GM18511 (cell line): ENCODE measurements at regions not wholly inside any gene's neighbourhood (a gene's known extent, or its start where the extent isn't known, plus 50 kb on each side); places are given as distances from the start of the nearest gene placed in this dataset.

Source experiments
- ATAC-seq: cut with Tn5 transposase; IDR thresholded peaks from one replicate; pipeline ENCODE4 v1.9.1; 2021; ENCODE audit warnings: mild to moderate bottlenecking, moderate library complexity; ENCODE audit not compliant: unreplicated experiment

DNA sequence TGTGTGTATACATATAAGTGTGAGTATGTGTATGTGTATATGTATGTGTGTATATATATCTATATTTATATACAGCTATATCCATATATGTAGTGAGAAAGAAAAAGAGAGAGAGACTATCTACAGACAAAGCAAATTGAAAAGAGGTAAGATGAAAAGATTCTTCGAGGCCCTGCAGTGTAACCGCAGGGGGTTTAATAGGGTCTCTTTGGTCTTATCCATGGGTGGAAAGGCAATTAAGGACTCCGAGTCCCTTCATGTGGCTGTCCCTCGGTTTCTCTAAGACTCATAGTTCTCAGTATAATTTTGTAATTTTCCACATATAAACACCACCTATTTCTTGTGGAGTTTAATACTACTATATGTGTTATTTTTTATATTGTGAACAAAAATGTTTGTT, 50.6 kb upstream of the JAZF1 start:
- no peak for ATAC-seq

DNA sequence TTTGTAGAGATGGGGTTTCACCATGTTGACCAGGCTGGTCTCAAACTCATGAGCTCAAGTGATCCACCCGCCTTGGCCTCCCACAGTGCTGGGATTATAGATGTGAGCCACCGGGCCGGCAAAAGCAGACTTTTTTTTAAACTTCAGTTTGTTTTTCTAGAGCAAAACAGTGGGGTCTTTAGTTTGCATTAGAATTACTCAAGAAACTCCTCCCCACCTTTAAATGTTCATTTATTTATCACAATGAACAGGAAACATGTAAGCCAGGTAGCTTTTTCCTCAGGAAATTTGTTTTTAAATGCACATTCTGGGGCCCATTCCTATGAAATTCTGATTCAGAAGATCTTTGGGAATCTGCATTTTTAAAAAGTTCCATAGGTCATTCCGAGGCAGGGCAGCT, 56.0 kb upstream of the JAZF1 start:
- ATAC-seq = no peak

DNA sequence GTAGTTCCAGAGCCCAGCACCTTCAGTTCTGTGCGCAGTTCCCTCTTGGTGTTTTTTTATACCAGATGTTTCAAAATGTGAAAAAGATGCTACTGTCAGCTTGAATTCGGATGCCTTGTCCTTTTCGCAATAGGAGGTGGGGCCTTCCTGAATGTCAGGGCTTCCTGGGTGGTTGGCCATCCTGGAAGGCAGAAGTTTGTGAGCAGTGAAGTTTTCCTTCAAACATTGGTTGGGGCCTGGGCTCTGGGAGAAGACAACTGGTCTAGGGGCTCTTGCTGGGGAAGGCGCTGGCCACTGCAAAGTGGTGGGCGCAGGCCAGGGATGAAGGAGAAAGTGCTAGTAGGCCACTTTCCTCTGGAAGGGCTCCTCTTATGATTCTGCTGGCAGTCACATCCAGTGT, 56.8 kb upstream of the JAZF1 start:
- no peak for ATAC-seq

DNA sequence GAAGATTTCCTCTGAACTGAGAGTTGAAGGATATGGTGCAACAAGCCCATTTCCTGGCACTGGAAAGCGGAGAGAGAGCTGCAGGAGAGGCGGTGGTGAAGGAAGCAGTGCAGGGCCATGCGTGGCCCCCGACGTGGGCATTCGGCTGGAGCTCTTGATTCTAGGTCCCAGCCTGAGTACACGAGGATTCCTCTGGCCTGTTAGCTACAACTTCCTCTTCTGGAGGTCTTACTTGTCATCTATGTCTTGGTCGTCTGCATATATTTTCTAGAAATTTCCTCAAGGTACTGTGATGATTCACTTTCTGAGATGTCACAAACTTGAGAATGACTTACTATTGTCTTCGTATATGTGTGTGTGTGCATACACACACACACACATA, 59.2 kb upstream of the JAZF1 start:
- ATAC-seq = no peak

DNA sequence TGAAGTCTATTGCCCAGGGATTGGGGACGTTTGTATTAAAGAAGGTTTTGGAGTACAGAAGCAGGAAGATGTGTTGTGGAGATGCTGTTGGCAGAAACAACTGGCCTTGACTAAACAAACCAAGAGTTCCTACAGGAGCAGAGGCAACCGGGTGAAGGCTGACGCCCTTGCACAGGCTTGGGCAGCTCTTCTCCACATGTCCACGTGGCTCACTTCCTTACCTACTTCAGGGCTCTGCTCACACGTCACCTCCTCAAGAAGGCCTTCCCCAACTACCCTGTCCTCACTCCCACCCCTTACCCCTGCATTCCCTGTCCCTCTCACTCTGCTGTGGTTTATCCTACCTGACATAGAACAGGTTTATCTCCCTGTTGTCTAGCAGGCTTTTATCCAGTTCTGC, 59.9 kb upstream of the JAZF1 start:
- ATAC-seq = no peak

DNA sequence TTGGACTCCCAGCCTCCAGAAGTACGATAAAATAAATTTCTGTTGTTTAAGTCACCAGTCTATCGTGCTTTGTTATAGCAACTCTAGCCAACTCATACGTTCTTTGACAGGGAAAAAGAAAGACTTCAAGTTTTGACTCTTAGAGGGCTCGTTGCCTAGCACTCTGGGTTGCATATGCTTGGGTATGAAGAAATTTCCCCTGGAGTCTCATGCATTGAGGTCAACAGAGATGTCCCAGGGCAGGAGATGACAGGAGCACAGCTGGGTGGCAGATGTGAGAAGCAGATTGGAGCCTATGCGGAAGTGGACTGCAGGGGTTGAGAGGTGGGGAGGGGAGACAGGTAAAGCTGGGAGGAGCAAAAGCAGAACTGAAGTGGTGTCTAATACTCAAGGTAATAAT, 63.3 kb upstream of the JAZF1 start:
- ATAC-seq = no peak

DNA sequence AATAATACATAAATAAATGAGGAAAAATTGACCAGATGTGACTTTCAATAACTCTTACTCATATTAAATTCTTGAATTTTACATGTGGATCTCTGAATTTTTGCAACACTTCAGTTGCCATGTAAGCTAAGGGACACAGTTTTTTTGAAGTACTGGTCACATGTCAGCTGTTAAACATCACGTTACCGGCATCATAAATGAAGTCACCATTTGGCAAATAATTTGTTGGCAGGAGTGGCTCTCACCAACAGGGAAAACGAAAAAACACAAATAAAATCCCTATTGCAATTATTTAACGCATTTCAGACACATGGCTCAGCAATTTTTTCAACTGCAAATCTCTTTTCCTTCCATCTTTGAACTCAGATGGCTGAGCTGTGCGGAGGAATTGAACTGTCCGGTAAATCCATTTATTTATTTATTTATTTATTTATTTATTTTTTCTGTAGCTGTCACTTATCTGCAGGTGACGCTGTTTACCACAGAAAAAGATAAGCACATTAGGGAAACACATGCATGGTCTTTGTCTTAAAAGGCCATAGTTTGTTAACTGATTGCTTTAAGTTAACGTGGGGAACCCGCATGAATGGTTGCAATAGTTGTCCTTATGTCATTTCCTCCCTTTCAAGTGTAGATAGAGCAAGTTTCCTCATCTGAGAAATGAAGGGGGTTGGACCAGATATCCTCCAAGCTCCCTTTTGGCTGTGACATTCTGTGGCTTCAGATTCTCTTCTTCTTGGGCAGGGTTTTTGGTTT, 64.7 kb upstream of the JAZF1 start:
- ATAC-seq = no peak

DNA sequence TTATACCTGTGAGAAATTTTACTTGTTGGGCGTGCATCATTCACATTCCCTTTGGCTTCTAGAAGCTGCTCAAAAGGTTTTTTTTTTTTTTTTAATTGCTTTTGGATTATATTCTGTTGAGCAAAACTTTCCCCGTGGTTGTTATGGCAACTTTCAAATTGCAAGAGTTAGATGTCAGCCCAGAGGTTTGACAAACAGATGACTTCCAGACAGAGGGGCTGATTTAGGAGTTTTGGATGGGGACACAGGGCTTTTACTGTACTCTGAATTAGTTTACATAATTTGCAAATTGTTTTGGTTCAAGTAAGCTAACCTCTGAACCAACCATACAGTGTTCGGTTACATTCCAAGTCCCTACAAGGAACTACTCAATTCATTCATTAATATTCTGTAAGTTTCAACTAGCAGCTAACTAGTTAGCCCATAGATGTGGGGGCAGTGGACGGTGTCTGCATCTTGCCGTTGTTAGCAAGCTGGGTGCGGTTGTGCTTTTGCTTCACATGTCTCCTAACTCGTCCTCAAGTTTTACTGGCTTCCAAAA, 66.4 kb upstream of the JAZF1 start:
- no peak for ATAC-seq

DNA sequence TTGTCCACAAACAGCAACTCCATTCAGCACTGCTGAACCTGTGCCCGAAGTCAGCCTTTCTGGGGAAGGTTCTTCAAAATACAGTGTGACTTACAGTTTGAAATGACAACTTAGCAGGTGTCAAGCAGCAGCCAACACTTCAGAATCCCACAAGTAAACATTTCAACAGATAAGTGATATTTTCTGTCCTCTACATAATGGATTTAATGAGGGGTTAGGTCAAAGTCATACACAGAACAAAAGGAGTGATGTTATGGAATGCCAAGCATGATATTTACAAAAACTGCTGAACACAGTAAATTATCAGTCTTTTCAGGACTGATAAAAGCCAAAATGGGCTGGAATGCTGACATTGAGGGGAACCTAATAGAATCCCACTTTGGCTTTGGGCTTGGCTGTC, 77.6 kb upstream of the JAZF1 start:
- no peak for ATAC-seq

DNA sequence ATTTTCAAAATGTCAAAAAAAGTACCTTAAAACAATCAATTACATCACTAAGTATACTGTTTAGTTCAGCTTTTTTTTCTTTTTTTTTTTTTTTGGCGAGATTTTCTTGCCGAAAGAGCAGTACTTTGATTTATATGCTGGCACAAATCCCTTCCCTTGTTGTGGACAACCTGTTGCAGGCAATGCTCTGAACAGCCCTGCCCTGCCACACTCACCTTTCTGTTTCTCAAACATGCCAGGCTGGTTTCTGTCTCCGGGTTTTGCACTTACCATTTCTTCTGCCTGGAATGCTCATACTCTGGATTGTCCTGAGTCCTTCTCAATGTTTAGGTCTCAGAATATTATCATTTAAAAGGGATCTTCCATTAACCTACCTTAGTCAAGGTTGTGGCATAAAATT, 80.4 kb upstream of the JAZF1 start:
- ATAC-seq = no peak

DNA sequence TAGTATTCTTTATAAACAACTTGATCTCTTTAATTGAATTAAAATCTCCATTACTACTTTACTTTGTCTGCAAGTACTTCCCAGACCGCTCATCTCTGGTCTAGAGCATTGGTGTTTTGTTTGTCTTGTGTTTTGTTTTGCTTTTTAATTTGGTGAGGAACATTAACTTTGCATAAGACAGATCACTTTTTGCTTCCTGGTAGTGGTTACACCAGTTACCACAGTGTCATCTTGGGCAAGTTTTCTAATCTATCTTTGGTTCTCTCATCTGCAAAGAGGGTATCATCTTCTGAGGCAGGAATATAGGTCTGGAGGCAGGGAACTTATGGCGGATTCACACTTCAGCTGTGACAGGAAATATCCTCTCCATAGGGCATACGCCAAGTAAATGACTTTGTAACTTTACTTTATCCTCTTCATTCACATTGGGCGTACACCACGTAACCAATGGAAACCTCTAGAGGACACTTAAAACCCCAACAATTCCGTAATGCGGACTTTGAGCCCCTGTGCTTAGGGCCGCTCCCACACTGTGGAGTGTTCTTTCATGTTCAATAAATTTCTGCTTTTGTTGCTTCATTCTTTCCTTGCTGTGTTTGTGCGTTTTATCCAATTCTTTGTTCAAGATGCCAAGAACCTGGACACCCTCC, 83.2 kb upstream of the JAZF1 start:
- ATAC-seq = no peak

DNA sequence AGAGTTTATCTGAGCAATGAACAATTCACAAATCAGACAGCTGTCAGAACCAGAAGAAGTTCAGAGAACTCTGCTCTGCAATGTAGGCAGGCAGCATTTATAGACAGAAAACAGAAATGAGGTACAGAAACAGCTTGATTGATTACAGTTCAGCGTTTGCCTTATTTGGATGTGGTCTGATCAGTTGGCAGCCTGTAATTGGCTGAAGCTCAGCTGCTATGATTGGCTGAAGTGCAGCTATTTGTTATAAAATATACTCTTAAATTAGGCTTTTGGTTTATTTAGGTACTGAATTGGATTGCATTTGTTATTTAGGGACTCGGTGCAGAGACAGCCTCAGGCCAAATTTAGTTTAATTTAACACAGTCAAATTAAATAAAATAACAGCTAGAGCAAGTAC, 85.8 kb upstream of the JAZF1 start:
- no peak for ATAC-seq

DNA sequence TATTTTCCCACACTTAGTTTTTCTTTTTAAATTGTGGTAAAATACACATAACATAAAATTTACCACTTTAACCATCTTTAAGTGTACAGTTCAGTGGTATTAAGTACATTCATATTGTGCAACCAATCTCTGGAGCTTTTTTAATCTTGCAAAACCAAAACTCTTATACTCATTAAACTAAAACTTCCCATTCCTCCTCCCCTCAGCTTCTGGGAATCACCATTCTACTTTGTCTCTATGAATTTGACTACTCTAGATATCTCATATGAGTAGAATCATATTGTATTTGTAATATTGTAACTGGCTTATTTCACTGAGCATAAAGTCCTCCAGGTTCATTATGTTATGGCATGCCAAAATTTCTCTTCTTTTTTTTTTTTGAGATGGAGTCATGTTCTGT, 86.4 kb upstream of the JAZF1 start:
- no peak for ATAC-seq

DNA sequence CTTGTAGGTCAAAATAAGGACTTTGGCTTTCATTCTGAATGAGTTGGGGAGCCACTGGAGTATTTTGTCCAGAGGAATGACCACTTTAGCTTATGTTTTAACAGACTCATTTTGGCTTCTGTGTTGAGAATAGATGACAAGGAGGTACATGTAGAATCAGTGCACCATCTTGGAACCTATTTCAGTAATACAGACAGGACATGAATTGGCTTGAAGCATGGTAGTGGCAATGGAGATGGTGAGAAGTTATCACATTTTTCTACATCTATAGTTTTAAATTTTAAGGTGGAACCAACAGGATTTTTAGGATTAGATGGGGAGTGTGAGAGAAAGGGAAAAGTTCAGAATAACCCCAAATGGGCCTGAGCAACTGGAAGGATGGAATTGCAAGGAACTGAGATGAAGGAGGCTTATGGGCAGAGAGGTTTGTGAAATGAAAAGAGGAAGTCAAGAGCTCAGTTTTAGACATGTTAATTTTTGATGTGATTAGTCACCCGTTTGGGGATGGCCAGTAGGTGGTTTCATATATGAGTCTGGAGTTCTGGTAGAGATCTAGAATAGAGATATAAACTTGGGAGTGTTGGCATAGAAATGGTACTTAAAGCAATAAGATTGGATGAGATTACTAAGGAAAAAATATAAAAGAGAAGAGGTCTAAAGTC, 89.2 kb upstream of the JAZF1 start:
- ATAC-seq = no peak

DNA sequence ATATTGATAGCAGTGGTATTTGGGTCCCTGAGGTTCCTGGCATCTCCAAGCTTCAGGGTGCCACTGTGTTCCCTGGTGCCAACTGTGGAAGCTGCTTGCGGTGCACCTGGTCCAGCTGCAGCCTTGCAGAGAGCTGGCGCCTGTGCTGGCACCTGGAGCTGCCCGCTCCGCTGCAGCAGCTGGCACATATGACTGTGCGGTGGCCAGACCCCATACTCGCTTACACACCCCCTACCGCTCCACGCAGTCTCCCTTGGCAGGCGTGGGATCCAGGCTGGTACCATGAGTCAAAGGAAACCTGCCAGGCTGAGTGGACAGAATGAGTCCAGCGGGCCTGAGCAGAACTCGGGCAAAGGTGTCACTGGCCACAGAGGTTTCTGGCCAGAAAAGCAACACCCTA, 89.9 kb upstream of the JAZF1 start:
- ATAC-seq = no peak

DNA sequence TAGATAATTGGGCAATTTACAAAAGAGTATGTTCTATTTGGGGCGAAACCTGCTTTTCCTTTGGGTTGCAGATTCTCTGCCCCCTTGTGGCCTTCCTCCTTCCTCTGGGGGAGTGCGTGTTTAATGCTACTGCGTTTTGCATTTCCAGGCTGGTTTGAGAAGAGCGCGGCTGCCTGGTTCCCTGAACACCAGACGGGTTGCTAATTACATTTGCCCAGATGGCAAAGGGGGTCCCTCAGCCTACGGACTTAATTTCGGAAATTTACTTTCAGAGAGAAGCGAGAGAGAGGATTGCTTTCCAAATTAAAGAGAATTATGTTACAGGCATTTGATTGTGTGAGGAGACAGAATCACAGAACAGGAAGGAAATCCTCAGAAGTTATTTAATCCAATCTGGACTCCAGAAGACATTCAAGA, 91.9 kb upstream of the JAZF1 start:
- no peak for ATAC-seq

DNA sequence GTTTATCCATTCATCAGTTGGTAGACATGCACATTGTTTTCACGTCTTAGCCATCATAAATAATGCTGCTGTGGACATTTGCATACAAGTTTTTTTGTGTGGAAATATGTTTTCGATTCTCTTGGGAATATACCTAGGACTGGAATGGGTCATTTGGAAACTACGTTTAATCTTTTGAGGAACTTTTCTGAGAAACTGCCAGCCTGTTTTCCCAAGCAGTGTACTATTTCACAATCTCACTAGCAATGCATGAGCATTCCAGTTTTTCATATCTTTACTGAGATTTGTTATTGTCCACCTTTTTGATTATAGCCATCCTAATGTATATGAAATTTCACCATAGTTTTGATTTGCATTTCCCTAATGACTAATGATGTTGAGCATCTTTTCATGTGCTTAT, 95.7 kb upstream of the JAZF1 start:
- ATAC-seq = no peak

DNA sequence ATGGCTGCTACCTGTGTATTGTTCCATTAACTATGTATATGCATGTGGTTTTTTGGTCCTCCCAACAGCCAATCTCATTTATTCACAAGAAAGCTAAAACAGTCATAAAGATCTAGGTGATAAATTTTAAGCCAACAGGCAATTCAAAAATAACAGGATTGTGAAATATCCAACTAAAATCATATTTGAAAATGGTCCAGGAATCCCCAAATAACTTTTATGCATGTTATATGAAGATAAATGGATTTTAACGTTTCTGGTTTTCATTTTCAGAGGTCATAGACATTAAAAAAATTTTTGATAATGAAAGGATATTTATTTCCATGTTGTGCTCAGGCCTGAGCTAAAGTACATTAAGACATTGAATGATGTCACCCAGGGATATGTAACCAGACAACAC, 96.8 kb upstream of the JAZF1 start:
- ATAC-seq = no peak

DNA sequence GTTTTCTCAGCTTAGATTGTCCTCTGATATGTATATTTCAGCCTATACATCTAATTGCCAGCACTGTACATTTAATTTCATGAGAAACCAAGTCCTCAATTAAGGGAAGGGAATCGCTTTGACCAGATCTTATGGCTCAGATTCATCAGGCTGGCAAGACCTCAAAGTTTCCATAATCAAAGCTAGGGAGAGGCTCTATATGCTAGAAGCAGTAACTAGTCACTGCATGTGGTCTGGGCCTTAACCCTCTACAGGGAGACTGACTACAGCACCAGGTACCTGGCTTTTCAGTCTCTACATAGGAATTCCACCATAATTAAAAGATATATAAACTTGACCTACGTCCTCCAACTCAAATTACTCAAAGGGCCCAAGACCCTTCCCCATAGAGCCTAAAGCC, 97.4 kb upstream of the JAZF1 start:
- ATAC-seq = no peak

DNA sequence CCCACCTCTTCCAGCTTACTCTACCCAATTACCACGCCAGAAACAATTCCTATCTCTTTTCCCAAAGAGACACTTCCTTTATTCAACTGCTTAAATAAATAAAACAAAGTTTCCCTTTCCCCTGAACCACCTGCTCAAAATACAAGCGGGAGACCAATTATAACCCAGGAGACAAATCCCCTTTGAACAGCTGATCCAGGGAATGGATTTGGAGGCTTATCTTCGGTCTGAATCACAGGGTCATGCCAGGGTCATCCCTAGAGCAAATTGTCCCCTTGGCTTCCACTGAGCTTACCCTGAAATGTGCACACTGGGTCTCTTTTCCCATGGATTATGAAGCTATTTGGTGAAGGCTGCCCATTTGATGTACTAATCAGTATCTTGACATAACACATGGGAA, 99.9 kb upstream of the JAZF1 start:
- no peak for ATAC-seq

DNA sequence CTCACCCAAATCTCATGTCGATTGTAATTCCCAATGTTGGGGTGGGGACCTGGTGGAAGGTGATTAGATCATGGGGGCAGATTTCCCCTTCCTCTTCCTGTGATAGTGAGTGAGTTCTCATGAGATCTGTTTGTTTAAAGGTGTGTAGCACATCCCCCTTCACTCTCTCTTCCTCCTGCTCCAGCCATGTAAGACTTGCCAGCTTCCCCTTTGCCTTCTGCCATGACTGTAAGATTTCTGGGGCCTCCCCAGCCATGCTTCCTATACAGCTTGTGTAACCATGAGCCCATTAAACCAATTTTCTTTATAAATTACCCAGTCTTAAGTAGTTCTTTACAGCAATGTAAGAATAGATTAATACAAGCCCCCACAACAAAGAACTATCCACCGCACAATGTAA, 109.9 kb upstream of the JAZF1 start:
- no peak for ATAC-seq

DNA sequence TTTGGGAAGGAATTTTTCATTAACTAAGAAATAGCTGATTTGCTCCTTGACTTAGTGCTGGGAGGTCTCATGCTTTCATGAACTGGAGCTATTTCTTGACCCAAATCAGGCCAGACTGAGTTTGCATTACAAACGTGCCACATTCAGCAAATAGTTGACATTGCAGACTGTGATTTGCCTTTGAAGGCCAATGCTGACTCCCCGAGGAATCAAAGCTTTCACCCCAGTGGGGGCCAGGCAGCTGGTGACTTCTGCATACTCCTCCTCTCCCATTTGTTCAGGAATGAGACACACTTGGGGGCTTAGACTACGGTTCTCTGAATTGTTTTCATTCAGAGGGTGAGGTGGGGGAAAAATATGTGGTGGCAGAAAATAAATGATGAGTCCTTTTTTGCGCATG, 111.0 kb upstream of the JAZF1 start:
- no peak for ATAC-seq
